Neural crest cell (in vitro differentiated cells): ENCODE measurements at regions not wholly inside any gene's neighbourhood (a gene's known extent, or its start where the extent isn't known, plus 50 kb on each side); places are given as distances from the start of the nearest gene placed in this dataset.

Source experiments
- DNase-seq: peaks from one replicate; pipeline ENCODE4 v3.0.0; 2021; ENCODE audit warnings: low read depth, mixed read lengths, low spot score
- H3K27ac Mint-ChIP-seq: one replicate; pipeline ENCODE4 v1.8.0; 2021; ENCODE audit warnings: mild to moderate bottlenecking, mixed read lengths; ENCODE audit not compliant: unreplicated experiment
- H3K27me3 Mint-ChIP-seq: 2 replicates; pipeline ENCODE4 v1.8.0; 2021; ENCODE audit warnings: low read depth, mild to moderate bottlenecking, mixed read lengths
- H3K36me3 Mint-ChIP-seq: 2 replicates; pipeline ENCODE4 v1.8.0; 2021; ENCODE audit warnings: low read depth, mild to moderate bottlenecking, mixed read lengths
- H3K4me1 Mint-ChIP-seq: 2 replicates; pipeline ENCODE4 v1.8.0; 2021; ENCODE audit warnings: mixed read lengths
- H3K4me3 Mint-ChIP-seq: one replicate; pipeline ENCODE4 v1.8.0; 2021; ENCODE audit warnings: mild to moderate bottlenecking, mixed read lengths
- H3K9me3 Mint-ChIP-seq: 2 replicates; pipeline ENCODE4 v1.8.0; 2021; ENCODE audit warnings: mixed read lengths
- CTCF ChIP-seq: fragments of 200-600 bp; sonication (generic); conservative IDR thresholded peaks from 2 replicates; pipeline ENCODE4 v1.5.0; 2021; ENCODE audit warnings: antibody characterized with exemption, mild to moderate bottlenecking

DNA sequence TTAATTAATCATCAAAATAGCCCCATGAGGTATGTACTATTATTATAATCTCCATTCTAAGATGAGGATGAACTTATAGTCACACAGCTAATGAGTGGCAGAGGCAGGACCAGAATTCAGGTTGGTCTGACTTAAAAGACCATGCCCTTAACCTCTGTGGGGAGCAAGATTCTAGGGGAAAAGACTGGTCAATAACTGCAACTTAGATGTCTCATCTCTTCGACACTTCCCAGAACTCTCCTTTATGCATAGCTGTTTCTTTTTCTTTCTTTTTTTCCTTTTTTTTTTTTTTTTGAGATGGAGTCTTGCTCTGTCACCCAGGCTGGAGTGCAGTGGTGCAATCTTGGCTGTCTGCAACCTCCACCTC is 66.3 kb upstream of the RTN4 start:
- Mint-ChIP-seq H3K36me3 (no peaks in the 10 kb centered on the region), H3K27me3 (no peaks in the 10 kb centered on the region), H3K9me3 (no peaks in the 10 kb centered on the region), H3K27ac (no peak overlapping the region), H3K4me1 (peaks cover 44% of the 10 kb centered on the region), H3K4me3 (no peak overlapping the region)
- TF ChIP-seq CTCF = no peak
- DNase-seq = no peak

GRCh38 chr2:55115761-55116597 is 65.7 kb upstream of the RTN4 start:
- TF ChIP-seq CTCF = no peak
- Mint-ChIP-seq H3K27me3 (no peaks in the 10 kb centered on the region), H3K36me3 (no peaks in the 10 kb centered on the region), H3K4me3 (no peak overlapping the region), H3K4me1 (peaks cover 44% of the 10 kb centered on the region), H3K27ac (no peak overlapping the region), H3K9me3 (no peaks in the 10 kb centered on the region)
- DNase-seq = no peak

DNA sequence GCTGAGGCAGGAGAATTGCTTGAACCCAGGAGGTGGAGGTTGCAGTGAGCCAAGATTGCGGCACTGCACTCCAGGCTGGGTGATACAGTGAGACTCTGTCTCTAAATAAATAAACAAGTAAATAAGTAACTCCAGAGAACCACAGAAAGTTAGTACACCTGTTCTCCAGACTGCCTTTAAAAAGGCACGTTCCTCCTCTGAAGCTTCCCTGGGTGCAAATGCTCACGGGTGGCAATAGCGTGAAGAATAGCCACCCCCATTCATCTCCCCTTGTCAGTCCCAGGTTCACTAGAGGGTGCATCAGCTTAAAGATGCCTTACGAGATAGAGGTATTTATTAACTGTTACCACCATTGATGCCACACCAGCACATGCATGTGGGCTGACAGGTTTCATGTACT is 64.3 kb upstream of the RTN4 start:
- H3K27me3 Mint-ChIP-seq = no peaks in the 10 kb centered on the region
- DNase-seq = no peak
- no peaks in the 10 kb centered on the region for H3K9me3 Mint-ChIP-seq
- H3K36me3 Mint-ChIP-seq = no peaks in the 10 kb centered on the region
- no peak overlapping the region for H3K27ac Mint-ChIP-seq
- TF ChIP-seq CTCF = no peak
- H3K4me1 Mint-ChIP-seq = peaks cover 35% of the 10 kb centered on the region
- H3K4me3 Mint-ChIP-seq = no peak overlapping the region

GRCh38 chr2:55114082-55114481 is 63.8 kb upstream of the RTN4 start:
- Mint-ChIP-seq H3K27me3 (no peaks in the 10 kb centered on the region), H3K27ac (no peak overlapping the region), H3K4me1 (peaks cover 33% of the 10 kb centered on the region), H3K36me3 (no peaks in the 10 kb centered on the region), H3K4me3 (no peak overlapping the region), H3K9me3 (no peaks in the 10 kb centered on the region)
- DNase-seq = no peak
- no peak for TF ChIP-seq CTCF

DNA sequence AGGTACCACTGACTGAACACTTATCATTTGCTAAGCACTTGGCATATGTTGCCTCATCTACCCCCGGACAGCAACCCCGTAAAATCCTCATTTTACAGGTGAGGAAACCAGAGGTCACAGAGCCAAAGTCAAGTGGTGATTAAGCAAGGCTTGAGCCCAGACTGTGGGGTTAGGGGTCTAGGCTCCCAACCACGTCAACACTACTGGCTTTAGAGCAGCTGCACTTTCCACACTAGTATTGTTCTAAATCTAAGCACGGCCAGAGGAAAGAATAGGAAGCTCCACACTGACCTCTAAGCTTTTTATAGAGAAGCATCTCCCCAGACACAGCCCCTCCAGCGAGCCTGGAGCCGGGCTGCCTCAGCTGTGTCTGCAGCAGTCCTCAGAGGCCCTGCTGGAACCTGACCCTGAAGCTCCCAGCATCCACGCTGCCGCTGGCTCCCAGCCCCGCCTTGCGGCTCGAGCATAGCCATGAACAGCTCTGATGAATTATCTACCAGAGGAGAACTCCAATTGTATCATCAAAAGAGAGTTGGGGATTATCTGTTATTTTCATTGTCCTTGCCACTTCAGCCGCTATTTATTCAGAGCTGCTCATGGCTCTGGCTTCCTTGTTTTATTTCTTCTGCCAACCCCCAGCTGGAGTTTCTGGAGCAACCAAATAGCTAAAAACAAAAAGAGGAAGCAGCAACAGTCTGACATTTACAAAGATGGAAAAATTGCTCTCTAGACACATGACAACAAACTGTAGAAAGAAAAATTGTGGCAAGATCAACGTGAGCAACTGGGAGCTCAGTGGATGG is 62.2 kb upstream of the RTN4 start:
- no peaks in the 10 kb centered on the region for H3K9me3 Mint-ChIP-seq
- no peak for DNase-seq
- no peak for TF ChIP-seq CTCF
- H3K4me1 Mint-ChIP-seq = peaks cover 27% of the 10 kb centered on the region
- H3K4me3 Mint-ChIP-seq = no peak overlapping the region
- H3K27me3 Mint-ChIP-seq = no peaks in the 10 kb centered on the region
- H3K36me3 Mint-ChIP-seq = no peaks in the 10 kb centered on the region
- H3K27ac Mint-ChIP-seq = peak overlapping the region; percentile 31
